Right renal pelvis (tissue), 4 donors: ENCODE measurements at regions not wholly inside any gene's neighbourhood (a gene's known extent, or its start where the extent isn't known, plus 50 kb on each side); places are given as distances from the start of the nearest gene placed in this dataset.
A peak's percentile ranks its signal among the peaks of the same experiment; 100 is the strongest.

Experiments
- DNase-seq, 4 donors: peaks; one replicate each; pipeline ENCODE4 v3.0.0-alpha.2; 2013; ENCODE audit warnings: low read depth in 4 of 4, low spot score in 3 of 4, missing footprints in 1 of 4

GRCh38 chr11:130582176-130582575, 133.7 kb downstream of the ADAMTS15 start:
- DNase-seq = no peak

- DNase-seq = no peak
These were observed 134.5 kb downstream of the ADAMTS15 start for GRCh38 chr11:130582981-130583380.

GRCh38 chr11:130583801-130584211, 135.4 kb downstream of the ADAMTS15 start:
- DNase-seq = no peak

GRCh38 chr11:130585545-130585944, 137.1 kb downstream of the ADAMTS15 start:
- DNase-seq = no peak

GRCh38 chr11:130587658-130588057, 139.2 kb downstream of the ADAMTS15 start:
- no peak for DNase-seq

- DNase-seq = no peak
These were observed 140.0 kb downstream of the ADAMTS15 start for GRCh38 chr11:130588471-130588870.

- no peak for DNase-seq
These were observed 143.6 kb downstream of the ADAMTS15 start for GRCh38 chr11:130592056-130592455.

GRCh38 chr11:130593064-130593463, 144.6 kb downstream of the ADAMTS15 start:
- DNase-seq = no peak

- no peak for DNase-seq
These were observed 150.0 kb downstream of the ADAMTS15 start for GRCh38 chr11:130598433-130598832.

- DNase-seq = no peak
These were observed 150.7 kb downstream of the ADAMTS15 start for GRCh38 chr11:130599073-130599654.

GRCh38 chr11:130600139-130600538, 151.7 kb downstream of the ADAMTS15 start:
- DNase-seq = no peak

GRCh38 chr11:130600616-130601015, 152.2 kb downstream of the ADAMTS15 start:
- no peak for DNase-seq

- DNase-seq = peak in 2 of 4 donors; percentile 56 to 57
These were observed 152.7 kb downstream of the ADAMTS15 start for GRCh38 chr11:130601141-130601540.

GRCh38 chr11:130601764-130602460, 153.5 kb downstream of the ADAMTS15 start:
- DNase-seq = no peak

GRCh38 chr11:130602641-130603334, 154.3 kb downstream of the ADAMTS15 start:
- DNase-seq = no peak

- DNase-seq = no peak
These were observed 155.0 kb downstream of the ADAMTS15 start for GRCh38 chr11:130603335-130603906.

GRCh38 chr11:130604606-130605005, 156.2 kb downstream of the ADAMTS15 start:
- DNase-seq = no peak

GRCh38 chr11:130606178-130606577, 157.7 kb downstream of the ADAMTS15 start:
- no peak for DNase-seq

- peak in 2 of 4 donors; percentile 65 to 68 for DNase-seq
These were observed 158.5 kb downstream of the ADAMTS15 start for GRCh38 chr11:130606781-130607511.

GRCh38 chr11:130608287-130608686, 159.8 kb downstream of the ADAMTS15 start:
- DNase-seq = no peak
